ENCODE measurements at regions not wholly inside any gene's neighbourhood (a gene's known extent, or its start where the extent isn't known, plus 50 kb on each side); places are given as distances from the start of the nearest gene placed in this dataset.

GRCh38 chr1:116270316-116271057 is 102.6 kb upstream of the ATP1A1 start:
- no peak for ATAC-seq (ENCODE audit: insufficient read depth, low FRiP score)
- WGBS, 2 donors = 74 to 76% methylated on average over 2 of the region's 2 CpGs
- no peak for TF ChIP-seq CTCF (IDR thresholded peaks at IDR 0.05; ENCODE audit: control extremely low read depth, extremely low read depth)

GRCh38 chr1:116273042-116273783 is 99.8 kb upstream of the ATP1A1 start:
- DNase-seq (no peak), ATAC-seq (ENCODE audit: insufficient read depth, low FRiP score) (no peak)
- H3K9ac ChIP-seq (ENCODE audit: insufficient read depth in 1 of 2, low read length in 2 of 2) = no peak overlapping the region
- no peak overlapping the region for H3K4me3 ChIP-seq
- H3K4me1 ChIP-seq (ENCODE audit: control insufficient read depth in 5 of 5, insufficient read depth in 5 of 5, low read length in 5 of 5) = peaks cover 0 to 2% (median 0%) of the 10 kb centered on the region in 5 donors
- WGBS, 2 donors = 70 to 86% methylated on average over 7 to 8 of the region's 8 CpGs
- no peak overlapping the region for H3K27ac ChIP-seq (ENCODE audit: low read depth in 1 of 2, low read length in 1 of 2)
- no peak for TF ChIP-seq CTCF (IDR thresholded peaks at IDR 0.05; ENCODE audit: control extremely low read depth, extremely low read depth)
- no peaks in the 10 kb centered on the region for H3K9me3 ChIP-seq (ENCODE audit: control insufficient read depth in 4 of 4, insufficient read depth in 3 of 4, low read length in 3 of 4)
- H3K36me3 ChIP-seq (ENCODE audit: control insufficient read depth in 4 of 4, insufficient read depth in 4 of 4, low read length in 4 of 4) = no peaks in the 10 kb centered on the region
- H3K27me3 ChIP-seq (ENCODE audit: control insufficient read depth in 3 of 3, insufficient read depth in 3 of 3, low read length in 2 of 3) = no peaks in the 10 kb centered on the region

More at GRCh38 chr1:116270316-116271057, 102.6 kb upstream of the ATP1A1 start:
- peaks cover 0 to 4% (median 0%) of the 10 kb centered on the region in 5 donors for H3K4me1 ChIP-seq (ENCODE audit: control insufficient read depth in 5 of 5, insufficient read depth in 5 of 5, low read length in 5 of 5)
- H3K9me3 ChIP-seq (ENCODE audit: control insufficient read depth in 4 of 4, insufficient read depth in 3 of 4, low read length in 3 of 4) = no peaks in the 10 kb centered on the region
- H3K27ac ChIP-seq (ENCODE audit: low read depth in 1 of 2, low read length in 1 of 2) = no peak overlapping the region
- no peak overlapping the region for H3K4me3 ChIP-seq
- DNase-seq = no peak
- H3K9ac ChIP-seq (ENCODE audit: insufficient read depth in 1 of 2, low read length in 2 of 2) = no peak overlapping the region
- H3K27me3 ChIP-seq (ENCODE audit: control insufficient read depth in 3 of 3, insufficient read depth in 3 of 3, low read length in 2 of 3) = no peaks in the 10 kb centered on the region
- H3K36me3 ChIP-seq (ENCODE audit: control insufficient read depth in 4 of 4, insufficient read depth in 4 of 4, low read length in 4 of 4) = no peaks in the 10 kb centered on the region

- Histone ChIP-seq H3K9me3 (ENCODE audit: control insufficient read depth in 4 of 4, insufficient read depth in 3 of 4, low read length in 3 of 4) (no peaks in the 10 kb centered on the region), H3K9ac (ENCODE audit: insufficient read depth in 1 of 2, low read length in 2 of 2) (no peak overlapping the region), H3K27me3 (ENCODE audit: control insufficient read depth in 3 of 3, insufficient read depth in 3 of 3, low read length in 2 of 3) (no peaks in the 10 kb centered on the region), H3K36me3 (ENCODE audit: control insufficient read depth in 4 of 4, insufficient read depth in 4 of 4, low read length in 4 of 4) (no peaks in the 10 kb centered on the region), H3K4me3 (no peak overlapping the region), H3K4me1 (ENCODE audit: control insufficient read depth in 5 of 5, insufficient read depth in 5 of 5, low read length in 5 of 5) (no peaks in the 10 kb centered on the region), H3K27ac (ENCODE audit: low read depth in 1 of 2, low read length in 1 of 2) (no peak overlapping the region)
- whole genome bisulfite sequencing, 2 donors = 95 to 97% methylated on average over 7 of the region's 7 CpGs
- DNase-seq = no peak
- no peak for ATAC-seq (ENCODE audit: insufficient read depth, low FRiP score)
- TF ChIP-seq CTCF (IDR thresholded peaks at IDR 0.05; ENCODE audit: control extremely low read depth, extremely low read depth) = no peak
Observed at GRCh38 chr1:116276532-116276931, 96.5 kb upstream of the ATP1A1 start.

Data from lung (tissue), 11 donors.